CD8-positive, alpha-beta memory T cell (primary cell): ENCODE measurements at regions not wholly inside any gene's neighbourhood (a gene's known extent, or its start where the extent isn't known, plus 50 kb on each side); places are given as distances from the start of the nearest gene placed in this dataset.

Experiments
- CTCF ChIA-PET: fragments of 350-600 bp; sonication (Branson Sonifier 250); formaldehyde crosslinking; loops from one replicate; lab custom pipeline; 2021; ENCODE audit warnings: antibody characterized with exemption; lab: Charles Lee
- POLR2A ChIA-PET: fragments of 350-600 bp; sonication (Branson Sonifier 250); formaldehyde crosslinking; loops from one replicate; lab custom pipeline; 2021; ENCODE audit warnings: antibody characterized with exemption; lab: Charles Lee
- DNase-seq, 5 donors: peaks; one replicate each; pipeline versions ENCODE4 v3.0.0 to v3.0.0-alpha.2; 2020 to 2022; ENCODE audit warnings: mixed read lengths in 1 of 5
- H3K27ac ChIP-seq: one replicate; pipeline ENCODE4 v1.7.0; 2013; ENCODE audit warnings: low read depth, mild to moderate bottlenecking, low read length, moderate library complexity
- H3K27me3 ChIP-seq: 2 replicates; pipeline ENCODE4 v1.7.0; 2013; ENCODE audit warnings: low read length, mild to moderate bottlenecking; ENCODE audit not compliant: insufficient read depth, poor library complexity, severe bottlenecking
- H3K36me3 ChIP-seq: 2 replicates; pipeline ENCODE4 v1.7.0; 2013; ENCODE audit warnings: mild to moderate bottlenecking, low read length, moderate library complexity; ENCODE audit not compliant: insufficient read depth
- H3K4me1 ChIP-seq: 2 replicates; pipeline ENCODE4 v1.7.0; 2013; ENCODE audit warnings: mild to moderate bottlenecking, low read length, moderate library complexity; ENCODE audit not compliant: insufficient read depth
- H3K4me3 ChIP-seq: 2 replicates; pipeline ENCODE4 v1.7.0; 2013; ENCODE audit warnings: mild to moderate bottlenecking, low read length
- H3K9me3 ChIP-seq: 2 replicates; pipeline ENCODE4 v1.7.0; 2013; ENCODE audit warnings: mild to moderate bottlenecking, low read length
- H3K27ac Mint-ChIP-seq, 8 donors: one replicate each; pipeline ENCODE4 v1.8.0; 2020 to 2021; ENCODE audit warnings: mixed read lengths in 8 of 8, mild to moderate bottlenecking in 6 of 8, inconsistent platforms in 3 of 8, moderate library complexity in 3 of 8
- H3K27me3 Mint-ChIP-seq, 2 donors: one replicate each; pipeline ENCODE4 v1.8.0; 2020 to 2021; ENCODE audit warnings: mixed read lengths in 2 of 2, mild to moderate bottlenecking in 1 of 2, moderate library complexity in 1 of 2
- H3K36me3 Mint-ChIP-seq, 3 donors: one replicate each; pipeline ENCODE4 v1.8.0; 2020 to 2021; ENCODE audit warnings: mixed read lengths in 3 of 3, inconsistent platforms in 1 of 3, mild to moderate bottlenecking in 1 of 3
- H3K4me1 Mint-ChIP-seq, 3 donors: one replicate each; pipeline ENCODE4 v1.8.0; 2020 to 2021; ENCODE audit warnings: mixed read lengths in 3 of 3, inconsistent platforms in 1 of 3, mild to moderate bottlenecking in 1 of 3
- H3K4me3 Mint-ChIP-seq, 7 donors: one replicate each; pipeline ENCODE4 v1.8.0; 2020 to 2021; ENCODE audit warnings: mixed read lengths in 7 of 7, mild to moderate bottlenecking in 6 of 7, moderate library complexity in 4 of 7, inconsistent platforms in 2 of 7
- H3K9me3 Mint-ChIP-seq, 5 donors: one replicate each; pipeline ENCODE4 v1.8.0; 2020 to 2022; ENCODE audit warnings: mixed read lengths in 5 of 5, mild to moderate bottlenecking in 3 of 5, moderate library complexity in 2 of 5, inconsistent platforms in 1 of 5

GRCh38 chr14:48401321-48401720, 725.9 kb upstream of the MDGA2 start:
- DNase-seq: no peak
- no peak overlapping the region for H3K4me3 ChIP-seq
- H3K4me3 Mint-ChIP-seq: no peak overlapping the region

GRCh38 chr14:48398675-48399282, 723.4 kb upstream of the MDGA2 start:
- Mint-ChIP-seq H3K27me3 (no peaks in the 10 kb centered on the region), H3K4me3 (no peak overlapping the region), H3K36me3 (no peaks in the 10 kb centered on the region), H3K9me3 (peaks cover 0 to 6% (median 0%) of the 10 kb centered on the region in 5 donors), H3K4me1 (no peaks in the 10 kb centered on the region), H3K27ac (no peak overlapping the region)
- Histone ChIP-seq H3K27ac (no peak overlapping the region), H3K4me3 (no peak overlapping the region), H3K27me3 (no peaks in the 10 kb centered on the region), H3K4me1 (no peaks in the 10 kb centered on the region), H3K36me3 (no peaks in the 10 kb centered on the region), H3K9me3 (no peaks in the 10 kb centered on the region)
- POLR2A ChIA-PET: no interaction called here
- CTCF ChIA-PET: no interaction called here
- no peak for DNase-seq

More at GRCh38 chr14:48401321-48401720, 725.9 kb upstream of the MDGA2 start:
- Mint-ChIP-seq H3K27me3 (peaks cover 0 to 2% of the 10 kb centered on the region in 2 donors), H3K9me3 (peaks cover 0 to 7% (median 4%) of the 10 kb centered on the region in 5 donors), H3K36me3 (no peaks in the 10 kb centered on the region), H3K27ac (no peak overlapping the region), H3K4me1 (no peaks in the 10 kb centered on the region)
- ChIA-PET POLR2A (no interaction called here), CTCF (no interaction called here)
- no peaks in the 10 kb centered on the region for H3K9me3 ChIP-seq
- H3K27me3 ChIP-seq: no peaks in the 10 kb centered on the region
- no peaks in the 10 kb centered on the region for H3K4me1 ChIP-seq
- H3K36me3 ChIP-seq: no peaks in the 10 kb centered on the region
- no peak overlapping the region for H3K27ac ChIP-seq

GRCh38 chr14:48391661-48392060, 716.3 kb upstream of the MDGA2 start:
- Mint-ChIP-seq H3K9me3 (peaks cover 0 to 6% (median 0%) of the 10 kb centered on the region in 5 donors), H3K27ac (no peak overlapping the region), H3K4me3 (no peak overlapping the region), H3K36me3 (no peaks in the 10 kb centered on the region), H3K4me1 (no peaks in the 10 kb centered on the region), H3K27me3 (peaks cover 0 to 1% of the 10 kb centered on the region in 2 donors)
- Histone ChIP-seq H3K9me3 (no peaks in the 10 kb centered on the region), H3K27ac (no peak overlapping the region), H3K27me3 (no peaks in the 10 kb centered on the region), H3K4me1 (no peaks in the 10 kb centered on the region), H3K36me3 (no peaks in the 10 kb centered on the region), H3K4me3 (no peak overlapping the region)
- ChIA-PET POLR2A (no interaction called here), CTCF (no interaction called here)
- DNase-seq: no peak

- Histone ChIP-seq H3K27ac (no peak overlapping the region), H3K9me3 (no peaks in the 10 kb centered on the region)
Observed at GRCh38 chr14:48390346-48390745, 714.9 kb upstream of the MDGA2 start.

GRCh38 chr14:48384821-48385220, 709.4 kb upstream of the MDGA2 start:
- H3K27me3 Mint-ChIP-seq: no peaks in the 10 kb centered on the region
- H3K9me3 ChIP-seq: no peaks in the 10 kb centered on the region
- H3K36me3 ChIP-seq: no peaks in the 10 kb centered on the region
- H3K4me3 Mint-ChIP-seq: no peak overlapping the region
- no peaks in the 10 kb centered on the region for H3K4me1 ChIP-seq
- H3K4me3 ChIP-seq: no peak overlapping the region
- CTCF ChIA-PET: no interaction called here
- POLR2A ChIA-PET: no interaction called here
- no peaks in the 10 kb centered on the region for H3K36me3 Mint-ChIP-seq
- no peak overlapping the region for H3K27ac ChIP-seq
- no peaks in the 10 kb centered on the region for H3K4me1 Mint-ChIP-seq
- no peak overlapping the region for H3K27ac Mint-ChIP-seq
- no peaks in the 10 kb centered on the region for H3K27me3 ChIP-seq
- H3K9me3 Mint-ChIP-seq: peaks cover 0 to 5% (median 0%) of the 10 kb centered on the region in 5 donors
- no peak for DNase-seq

More at GRCh38 chr14:48390346-48390745, 714.9 kb upstream of the MDGA2 start:
- no peaks in the 10 kb centered on the region for H3K36me3 Mint-ChIP-seq
- no peak overlapping the region for H3K27ac Mint-ChIP-seq
- POLR2A ChIA-PET: no interaction called here
- Histone ChIP-seq H3K4me1 (no peaks in the 10 kb centered on the region), H3K36me3 (no peaks in the 10 kb centered on the region), H3K4me3 (no peak overlapping the region), H3K27me3 (no peaks in the 10 kb centered on the region)
- CTCF ChIA-PET: no interaction called here
- H3K4me1 Mint-ChIP-seq: no peaks in the 10 kb centered on the region
- no peak for DNase-seq
- H3K27me3 Mint-ChIP-seq: peaks cover 0 to 1% of the 10 kb centered on the region in 2 donors
- no peak overlapping the region for H3K4me3 Mint-ChIP-seq
- peaks cover 0 to 6% (median 0%) of the 10 kb centered on the region in 5 donors for H3K9me3 Mint-ChIP-seq

GRCh38 chr14:48382961-48383360, 707.6 kb upstream of the MDGA2 start:
- H3K4me3 Mint-ChIP-seq: no peak overlapping the region
- no peak for DNase-seq

GRCh38 chr14:48378541-48378940, 703.1 kb upstream of the MDGA2 start:
- POLR2A ChIA-PET: no interaction called here

More at GRCh38 chr14:48382961-48383360, 707.6 kb upstream of the MDGA2 start:
- Histone ChIP-seq H3K36me3 (no peaks in the 10 kb centered on the region), H3K27ac (no peak overlapping the region), H3K4me1 (no peaks in the 10 kb centered on the region), H3K9me3 (no peaks in the 10 kb centered on the region), H3K4me3 (no peak overlapping the region), H3K27me3 (no peaks in the 10 kb centered on the region)
- POLR2A ChIA-PET: no interaction called here
- Mint-ChIP-seq H3K27ac (no peak overlapping the region), H3K36me3 (no peaks in the 10 kb centered on the region), H3K4me1 (no peaks in the 10 kb centered on the region), H3K9me3 (peaks cover 0 to 5% (median 2%) of the 10 kb centered on the region in 5 donors), H3K27me3 (no peaks in the 10 kb centered on the region)
- CTCF ChIA-PET: no interaction called here

GRCh38 chr14:48373981-48374380, 698.6 kb upstream of the MDGA2 start:
- Histone ChIP-seq H3K9me3 (no peaks in the 10 kb centered on the region), H3K27me3 (no peaks in the 10 kb centered on the region), H3K27ac (no peak overlapping the region), H3K4me3 (no peak overlapping the region), H3K36me3 (no peaks in the 10 kb centered on the region), H3K4me1 (no peaks in the 10 kb centered on the region)
- ChIA-PET CTCF (no interaction called here), POLR2A (no interaction called here)
- H3K27ac Mint-ChIP-seq: no peak overlapping the region
- no peak overlapping the region for H3K4me3 Mint-ChIP-seq
- H3K9me3 Mint-ChIP-seq: peaks cover 0 to 11% (median 5%) of the 10 kb centered on the region in 5 donors
- no peaks in the 10 kb centered on the region for H3K36me3 Mint-ChIP-seq
- H3K27me3 Mint-ChIP-seq: no peaks in the 10 kb centered on the region
- H3K4me1 Mint-ChIP-seq: no peaks in the 10 kb centered on the region
- no peak for DNase-seq

More at GRCh38 chr14:48378541-48378940, 703.1 kb upstream of the MDGA2 start:
- H3K27ac Mint-ChIP-seq: peak overlapping the region in 1 of 8 donors; percentile 4
- Histone ChIP-seq H3K4me1 (no peaks in the 10 kb centered on the region), H3K27ac (no peak overlapping the region), H3K27me3 (no peaks in the 10 kb centered on the region), H3K36me3 (no peaks in the 10 kb centered on the region), H3K4me3 (no peak overlapping the region), H3K9me3 (no peaks in the 10 kb centered on the region)
- CTCF ChIA-PET: no interaction called here
- no peak for DNase-seq
- H3K36me3 Mint-ChIP-seq: no peaks in the 10 kb centered on the region
- no peaks in the 10 kb centered on the region for H3K4me1 Mint-ChIP-seq
- H3K4me3 Mint-ChIP-seq: no peak overlapping the region
- H3K27me3 Mint-ChIP-seq: no peaks in the 10 kb centered on the region
- peaks cover 0 to 11% (median 2%) of the 10 kb centered on the region in 5 donors for H3K9me3 Mint-ChIP-seq
